Karpas-422 (cell line): ENCODE measurements at regions not wholly inside any gene's neighbourhood (a gene's known extent, or its start where the extent isn't known, plus 50 kb on each side); places are given as distances from the start of the nearest gene placed in this dataset.

Experiments
- DNase-seq: peaks from one replicate; pipeline ENCODE4 v3.0.0-alpha.2; 2015
- H2AFZ ChIP-seq: fragments of 200-600 bp; sonication (generic); 2 replicates; pipeline ENCODE4 v1.6.1; 2014; ENCODE audit warnings: antibody characterized with exemption, low read length, mixed read lengths
- H3K27ac ChIP-seq: fragments of 200-600 bp; sonication (generic); 2 replicates; pipeline ENCODE4 v1.5.1; 2014; ENCODE audit warnings: mild to moderate bottlenecking, low read length, moderate library complexity
- H3K27me3 ChIP-seq: fragments of 200-600 bp; sonication (generic); 2 replicates; pipeline ENCODE4 v1.6.1; 2014; ENCODE audit warnings: low read length, mixed read lengths
- H3K36me3 ChIP-seq: fragments of 200-600 bp; sonication (generic); 2 replicates; pipeline ENCODE4 v1.6.1; 2014; ENCODE audit warnings: low read length, mixed read lengths; ENCODE audit not compliant: insufficient read depth
- H3K4me1 ChIP-seq: fragments of 200-600 bp; sonication (generic); 2 replicates; pipeline ENCODE4 v1.6.1; 2014; ENCODE audit warnings: mild to moderate bottlenecking, low read length, mixed read lengths
- H3K4me2 ChIP-seq: fragments of 200-600 bp; sonication (generic); 2 replicates; pipeline ENCODE4 v1.6.1; 2014; ENCODE audit warnings: low read length, low read depth, mild to moderate bottlenecking; ENCODE audit not compliant: poor library complexity, severe bottlenecking
- H3K4me3 ChIP-seq: fragments of 200-600 bp; sonication (generic); 2 replicates; pipeline ENCODE4 v1.5.1; 2014; ENCODE audit warnings: mild to moderate bottlenecking, antibody characterized with exemption, low read length, mixed read lengths
- H3K79me2 ChIP-seq: fragments of 200-600 bp; sonication (generic); 2 replicates; pipeline ENCODE4 v1.6.1; 2014; ENCODE audit warnings: mild to moderate bottlenecking, low read length, mixed read lengths
- H3K9ac ChIP-seq: fragments of 200-600 bp; sonication (generic); 2 replicates; pipeline ENCODE4 v1.6.0; 2014; ENCODE audit warnings: low read length
- H3K9me2 ChIP-seq: fragments of 200-600 bp; sonication (generic), shearing (Covaris generic); replicated peaks from 2 replicates; pipeline ENCODE4 v1.6.0; 2014; ENCODE audit warnings: mild to moderate bottlenecking, low read length, moderate library complexity; ENCODE audit not compliant: insufficient read depth
- H3K9me3 ChIP-seq: fragments of 300-700, 200-600 bp; sonication (generic); 2 replicates; pipeline ENCODE4 v1.6.1; 2014; ENCODE audit warnings: low read length, mixed read lengths
- H4K20me1 ChIP-seq: fragments of 200-600 bp; sonication (generic); 2 replicates; pipeline ENCODE4 v1.6.1; 2014; ENCODE audit warnings: mild to moderate bottlenecking, antibody characterized with exemption, low read length, low read depth; ENCODE audit not compliant: insufficient read depth

DNA sequence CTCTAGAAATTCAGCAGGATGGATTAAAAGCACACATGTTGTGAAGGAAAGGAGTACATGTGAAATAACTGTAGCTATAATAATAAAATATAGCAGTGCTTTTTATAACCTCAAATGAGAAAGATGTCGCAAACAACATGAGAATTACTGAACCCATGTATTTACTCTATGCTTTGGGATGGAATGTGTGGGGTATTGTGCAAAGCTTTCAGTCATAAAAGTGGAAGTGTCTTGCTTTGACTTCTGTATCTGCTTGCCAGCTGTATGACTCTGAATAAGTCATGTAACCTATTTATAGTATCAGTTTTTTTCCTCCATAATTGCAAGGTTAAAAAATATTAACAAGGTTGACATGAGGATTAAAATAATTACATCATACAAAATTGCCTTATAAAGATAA, 519.3 kb upstream of the CADM2 start:
- Histone ChIP-seq H3K27me3 (no peaks in the 10 kb centered on the region), H4K20me1 (no peaks in the 10 kb centered on the region), H3K4me1 (no peaks in the 10 kb centered on the region), H3K79me2 (no peaks in the 10 kb centered on the region), H3K9me2 (no peaks in the 10 kb centered on the region), H3K36me3 (no peaks in the 10 kb centered on the region), H3K9ac (no peak overlapping the region), H2AFZ (no peak overlapping the region), H3K9me3 (no peaks in the 10 kb centered on the region; the same call in 1 of the 2 replicates), H3K4me2 (no peak overlapping the region), H3K27ac (no peak overlapping the region), H3K4me3 (no peak overlapping the region)
- no peak for DNase-seq

DNA sequence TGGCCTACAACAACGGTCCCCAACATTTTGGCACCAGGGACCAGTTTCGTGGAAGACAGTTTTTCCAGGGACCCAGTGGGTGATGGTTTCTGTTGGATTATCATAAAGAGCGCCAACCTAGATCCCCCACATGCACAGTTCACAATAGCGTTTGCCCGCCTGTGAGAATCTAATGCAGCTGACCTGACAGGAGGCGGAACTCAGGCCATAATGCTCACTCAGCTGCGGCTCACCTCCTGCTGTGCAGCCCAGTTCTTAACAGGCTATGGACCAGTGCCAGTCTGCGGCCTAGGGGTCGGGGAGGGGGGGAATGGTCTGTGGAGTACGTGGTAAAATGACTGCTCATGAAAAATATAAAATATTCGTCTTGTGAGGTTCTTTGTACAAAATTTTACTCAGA, 518.5 kb upstream of the CADM2 start:
- no peaks in the 10 kb centered on the region for H3K9me2 ChIP-seq
- no peaks in the 10 kb centered on the region for H3K4me1 ChIP-seq
- no peak overlapping the region for H2AFZ ChIP-seq
- no peaks in the 10 kb centered on the region; the same call in 1 of the 2 replicates for H3K9me3 ChIP-seq
- no peaks in the 10 kb centered on the region for H4K20me1 ChIP-seq
- H3K27ac ChIP-seq = no peak overlapping the region
- H3K9ac ChIP-seq = no peak overlapping the region
- DNase-seq = no peak
- no peak overlapping the region for H3K4me2 ChIP-seq
- H3K79me2 ChIP-seq = no peaks in the 10 kb centered on the region
- no peaks in the 10 kb centered on the region for H3K27me3 ChIP-seq
- no peak overlapping the region for H3K4me3 ChIP-seq
- no peaks in the 10 kb centered on the region for H3K36me3 ChIP-seq

DNA sequence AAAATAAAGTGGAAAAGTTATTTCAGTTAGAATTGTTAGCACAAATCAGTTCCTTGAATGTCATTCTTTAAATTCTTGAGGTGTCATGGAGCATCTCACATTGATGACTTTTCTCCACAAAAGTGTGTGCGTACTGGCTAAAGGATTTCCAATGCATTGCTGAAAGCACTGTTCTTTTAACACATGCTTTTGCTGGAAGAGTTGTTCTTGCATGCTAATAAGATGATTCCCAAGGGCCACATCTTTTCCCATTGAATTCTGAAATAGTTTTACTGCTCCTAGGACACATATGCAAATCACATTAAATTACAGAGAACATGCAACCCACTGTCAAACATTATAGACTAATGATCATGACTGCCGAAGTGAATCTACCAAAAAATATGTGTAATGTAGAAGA, 516.3 kb upstream of the CADM2 start:
- Histone ChIP-seq H2AFZ (no peak overlapping the region), H3K9me2 (no peaks in the 10 kb centered on the region), H3K4me1 (no peaks in the 10 kb centered on the region), H3K27me3 (no peaks in the 10 kb centered on the region), H3K4me3 (no peak overlapping the region), H3K9ac (no peak overlapping the region), H3K27ac (no peak overlapping the region), H3K9me3 (peaks cover 4% of the 10 kb centered on the region), H4K20me1 (no peaks in the 10 kb centered on the region), H3K79me2 (no peaks in the 10 kb centered on the region), H3K4me2 (no peak overlapping the region), H3K36me3 (no peaks in the 10 kb centered on the region)
- no peak for DNase-seq

DNA sequence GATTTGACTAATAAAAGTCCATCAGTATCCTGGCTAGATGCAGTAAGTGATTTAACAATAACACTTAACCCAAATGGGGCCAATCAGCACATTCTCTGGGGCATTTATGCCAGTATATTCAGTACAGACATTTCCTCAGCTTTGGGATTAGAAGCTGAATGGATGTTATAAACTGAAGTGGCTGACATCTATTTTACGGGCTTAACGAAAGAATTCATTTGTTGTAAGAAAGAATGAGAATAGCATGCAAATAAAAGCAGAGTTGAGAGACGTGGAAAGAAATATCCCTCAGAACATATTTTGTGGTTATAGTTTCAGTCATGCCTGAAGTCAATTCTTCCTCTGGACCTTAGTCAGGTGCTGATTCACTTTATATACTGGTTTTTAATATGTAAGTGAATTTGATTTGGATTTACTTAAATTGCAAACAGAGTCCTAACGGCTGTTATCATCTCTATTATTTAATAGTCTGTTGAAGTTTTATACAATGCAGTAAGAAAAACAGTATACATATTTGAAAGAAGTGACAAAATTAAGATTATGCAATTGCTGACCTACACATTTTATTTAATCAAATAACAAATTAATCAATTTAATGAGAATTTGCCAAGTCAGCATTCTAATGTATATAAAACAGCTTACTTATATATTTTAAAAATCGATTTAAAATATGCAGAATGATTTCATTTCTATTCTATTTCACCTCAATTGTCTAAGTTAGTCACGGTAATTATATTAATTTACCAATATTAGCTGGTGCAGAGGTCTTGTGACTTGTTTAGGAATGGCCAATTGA, 513.9 kb upstream of the CADM2 start:
- no peak overlapping the region for H3K27ac ChIP-seq
- no peaks in the 10 kb centered on the region for H3K27me3 ChIP-seq
- H3K9me2 ChIP-seq = no peaks in the 10 kb centered on the region
- H3K79me2 ChIP-seq = no peaks in the 10 kb centered on the region
- peaks cover 4% of the 10 kb centered on the region for H3K9me3 ChIP-seq
- no peaks in the 10 kb centered on the region for H3K36me3 ChIP-seq
- H3K9ac ChIP-seq = no peak overlapping the region
- no peak overlapping the region for H3K4me3 ChIP-seq
- no peak overlapping the region for H2AFZ ChIP-seq
- H4K20me1 ChIP-seq = no peaks in the 10 kb centered on the region
- no peaks in the 10 kb centered on the region for H3K4me1 ChIP-seq
- no peak overlapping the region for H3K4me2 ChIP-seq
- DNase-seq = no peak

DNA sequence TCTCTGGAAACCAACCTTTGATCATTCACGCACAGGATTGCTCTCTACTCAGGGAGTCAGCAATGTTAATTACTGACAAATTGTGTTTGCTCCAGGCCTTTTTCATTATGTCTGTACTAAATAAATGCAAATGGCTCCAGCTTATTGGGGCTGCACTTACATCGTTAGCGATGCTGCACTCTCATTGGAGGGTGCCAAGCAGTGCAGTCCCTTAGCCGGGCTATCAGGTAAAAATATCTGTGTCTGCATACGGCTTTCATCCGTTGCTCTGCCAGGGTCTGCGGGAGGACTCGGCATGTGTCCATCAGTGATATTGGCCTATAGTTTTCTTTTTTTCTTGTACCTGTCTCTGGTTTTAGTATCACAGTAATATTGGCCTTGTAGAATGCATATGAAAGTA, 471.5 kb upstream of the CADM2 start:
- Histone ChIP-seq H3K9me2 (no peaks in the 10 kb centered on the region), H3K36me3 (no peaks in the 10 kb centered on the region)

DNA sequence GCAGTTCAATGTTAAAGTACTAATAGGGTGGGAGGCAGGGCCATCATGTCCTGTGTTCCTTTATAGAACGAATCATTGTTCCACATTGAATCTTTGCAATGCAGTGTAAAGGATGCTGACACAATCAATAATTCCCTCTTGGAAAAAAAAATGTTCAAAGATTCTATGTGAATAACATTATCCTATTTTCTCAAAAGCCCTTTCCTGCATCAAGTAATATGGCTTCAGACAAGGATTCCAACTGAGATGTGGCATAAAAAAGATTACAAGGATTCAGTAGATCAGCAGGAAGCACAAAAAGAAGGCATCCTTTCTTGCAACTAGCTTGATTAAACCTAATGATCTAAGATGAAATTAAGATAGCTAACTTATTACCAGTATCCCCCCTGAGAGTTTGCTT, 454.0 kb upstream of the CADM2 start:
- no peak overlapping the region for H3K4me3 ChIP-seq
- no peaks in the 10 kb centered on the region for H3K79me2 ChIP-seq
- no peak for DNase-seq

More for the DNA sequence above, 471.5 kb upstream of the CADM2 start:
- Histone ChIP-seq H3K79me2 (no peaks in the 10 kb centered on the region), H3K9ac (no peak overlapping the region), H3K27me3 (no peaks in the 10 kb centered on the region), H3K9me3 (peaks cover 14% of the 10 kb centered on the region; the same call in 1 of the 2 replicates), H2AFZ (no peak overlapping the region), H3K4me2 (no peak overlapping the region), H4K20me1 (no peaks in the 10 kb centered on the region), H3K4me3 (no peak overlapping the region), H3K27ac (no peak overlapping the region), H3K4me1 (no peaks in the 10 kb centered on the region)
- no peak for DNase-seq

DNA sequence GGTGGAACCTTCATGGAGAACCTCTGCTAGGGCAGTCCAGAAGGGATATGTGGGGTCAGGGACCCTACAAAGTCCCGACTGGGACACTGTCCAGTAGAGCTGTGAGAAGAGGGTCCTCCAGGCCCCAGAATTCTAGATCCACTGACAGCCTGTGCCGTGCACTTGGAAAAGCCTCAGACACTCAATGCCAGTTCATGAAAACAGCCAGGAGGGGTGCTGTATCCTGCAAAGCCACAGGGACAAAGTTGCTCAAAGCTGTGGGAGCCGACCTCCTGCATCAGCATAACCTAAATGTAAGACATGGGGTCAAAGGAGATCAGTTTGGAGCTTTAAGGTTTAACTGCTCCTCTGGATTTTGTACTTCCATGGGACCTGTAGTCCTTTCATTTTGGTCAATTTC, 448.8 kb upstream of the CADM2 start:
- Histone ChIP-seq H3K9me2 (no peaks in the 10 kb centered on the region), H3K4me3 (no peak overlapping the region)

More for the DNA sequence above, 454.0 kb upstream of the CADM2 start:
- Histone ChIP-seq H3K27me3 (no peaks in the 10 kb centered on the region), H3K27ac (no peak overlapping the region), H3K36me3 (no peaks in the 10 kb centered on the region), H2AFZ (no peak overlapping the region), H3K4me2 (no peak overlapping the region), H3K9me3 (peaks cover 5% of the 10 kb centered on the region; the same call in 1 of the 2 replicates), H3K9me2 (no peaks in the 10 kb centered on the region), H3K4me1 (no peaks in the 10 kb centered on the region), H3K9ac (no peak overlapping the region), H4K20me1 (no peaks in the 10 kb centered on the region)

DNA sequence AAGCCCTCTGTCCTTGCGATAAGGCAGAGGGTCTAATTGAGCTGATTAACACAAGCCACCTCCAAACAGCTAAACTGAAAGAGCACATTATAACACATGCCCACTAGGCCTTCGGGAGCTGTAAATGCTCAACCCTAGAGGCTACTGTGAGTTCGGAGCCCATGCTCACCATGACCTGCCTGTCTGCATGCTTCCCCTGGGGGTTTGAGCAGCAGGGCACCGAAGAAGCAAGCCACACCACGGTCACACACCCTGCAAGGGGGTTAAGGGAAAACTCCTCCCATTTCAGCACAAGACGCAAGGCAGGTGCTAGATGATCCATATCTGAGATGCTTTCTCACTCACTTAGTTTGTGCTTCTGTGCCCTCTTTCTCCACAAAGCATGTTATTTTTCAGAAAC, 435.9 kb upstream of the CADM2 start:
- H3K27me3 ChIP-seq = no peaks in the 10 kb centered on the region
- H3K4me1 ChIP-seq = no peaks in the 10 kb centered on the region
- no peak overlapping the region for H2AFZ ChIP-seq
- H3K9me2 ChIP-seq = no peaks in the 10 kb centered on the region
- H3K36me3 ChIP-seq = no peaks in the 10 kb centered on the region
- H3K4me3 ChIP-seq = no peak overlapping the region
- no peak overlapping the region for H3K9ac ChIP-seq
- no peak overlapping the region for H3K27ac ChIP-seq
- no peak for DNase-seq
- no peak overlapping the region for H3K4me2 ChIP-seq
- no peaks in the 10 kb centered on the region for H4K20me1 ChIP-seq
- H3K79me2 ChIP-seq = no peaks in the 10 kb centered on the region
- H3K9me3 ChIP-seq = peaks cover 11% of the 10 kb centered on the region

More for the DNA sequence above, 448.8 kb upstream of the CADM2 start:
- no peaks in the 10 kb centered on the region for H4K20me1 ChIP-seq
- no peak overlapping the region for H3K27ac ChIP-seq
- H2AFZ ChIP-seq = no peak overlapping the region
- no peaks in the 10 kb centered on the region for H3K4me1 ChIP-seq
- DNase-seq = no peak
- no peaks in the 10 kb centered on the region for H3K27me3 ChIP-seq
- no peaks in the 10 kb centered on the region for H3K9me3 ChIP-seq
- no peaks in the 10 kb centered on the region for H3K36me3 ChIP-seq
- no peak overlapping the region for H3K9ac ChIP-seq
- H3K79me2 ChIP-seq = no peaks in the 10 kb centered on the region
- H3K4me2 ChIP-seq = no peak overlapping the region
